ENCODE measurements at regions not wholly inside any gene's neighbourhood (a gene's known extent, or its start where the extent isn't known, plus 50 kb on each side); places are given as distances from the start of the nearest gene placed in this dataset.

DNA sequence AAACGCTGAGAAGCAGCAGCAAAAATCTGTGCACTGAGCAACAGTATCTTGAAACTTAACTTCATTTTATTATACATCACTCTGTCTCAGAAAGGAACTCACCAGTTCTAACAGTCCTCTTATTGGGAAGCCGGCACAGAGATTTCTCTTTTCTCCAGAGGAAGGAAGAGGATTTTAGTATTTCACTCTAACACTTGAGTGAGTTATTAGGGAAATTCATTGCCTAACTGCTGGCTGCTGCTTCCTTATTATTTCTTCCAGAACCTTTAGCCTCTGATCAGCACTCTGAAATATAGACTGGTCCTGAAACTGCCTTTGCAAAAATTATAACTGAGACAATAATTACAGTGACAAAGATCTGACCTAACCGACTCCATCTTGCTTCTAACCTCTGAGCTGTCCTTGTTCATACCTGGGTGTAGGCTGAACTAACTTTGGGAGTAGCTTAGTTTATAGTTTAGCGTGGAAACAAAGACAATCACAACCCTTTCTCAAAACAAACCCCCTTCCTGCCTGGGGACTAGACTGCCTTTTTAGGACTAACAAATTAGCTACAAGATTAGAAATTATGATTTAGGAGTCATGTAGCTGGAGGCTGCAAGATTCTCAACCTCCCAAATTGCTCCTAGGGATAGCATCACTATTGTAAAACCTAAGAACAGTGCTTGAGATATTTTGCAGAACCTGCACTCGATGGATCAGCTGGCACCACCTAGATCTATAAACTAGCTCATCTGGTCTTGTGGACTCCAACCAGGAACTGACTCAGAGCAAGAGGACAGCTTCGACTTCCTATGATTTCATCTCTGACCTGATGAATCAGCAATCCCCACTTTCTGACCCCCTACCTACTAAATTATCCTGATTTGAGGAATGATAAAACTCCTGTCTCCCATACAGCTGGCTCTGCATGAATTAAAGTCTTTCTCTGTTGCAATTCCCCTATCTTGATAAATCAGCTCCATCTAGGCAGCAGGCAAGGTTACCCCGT lies 117.5 kb downstream of the DYRK2 start:
- H3K79me2 ChIP-seq (ENCODE audit: insufficient read depth, low read depth, low read length) = no peaks in the 10 kb centered on the region
- H3K9me2 ChIP-seq (ENCODE audit: insufficient read depth, low read length) = no peaks in the 10 kb centered on the region
- no peak overlapping the region for H3K27ac ChIP-seq (ENCODE audit: low read depth, low read length, poor library complexity, severe bottlenecking)
- ChIA-PET POLR2A (interaction anchor here (0.6 kb wide), 2 partner anchors 13 to 1234 kb away, joined by 3 to 4 read pairs; no protein-coding TSS in a partner anchor), CTCF (ENCODE audit: unreplicated experiment) (no interaction called here)
- TF ChIP-seq, protein P1, sequence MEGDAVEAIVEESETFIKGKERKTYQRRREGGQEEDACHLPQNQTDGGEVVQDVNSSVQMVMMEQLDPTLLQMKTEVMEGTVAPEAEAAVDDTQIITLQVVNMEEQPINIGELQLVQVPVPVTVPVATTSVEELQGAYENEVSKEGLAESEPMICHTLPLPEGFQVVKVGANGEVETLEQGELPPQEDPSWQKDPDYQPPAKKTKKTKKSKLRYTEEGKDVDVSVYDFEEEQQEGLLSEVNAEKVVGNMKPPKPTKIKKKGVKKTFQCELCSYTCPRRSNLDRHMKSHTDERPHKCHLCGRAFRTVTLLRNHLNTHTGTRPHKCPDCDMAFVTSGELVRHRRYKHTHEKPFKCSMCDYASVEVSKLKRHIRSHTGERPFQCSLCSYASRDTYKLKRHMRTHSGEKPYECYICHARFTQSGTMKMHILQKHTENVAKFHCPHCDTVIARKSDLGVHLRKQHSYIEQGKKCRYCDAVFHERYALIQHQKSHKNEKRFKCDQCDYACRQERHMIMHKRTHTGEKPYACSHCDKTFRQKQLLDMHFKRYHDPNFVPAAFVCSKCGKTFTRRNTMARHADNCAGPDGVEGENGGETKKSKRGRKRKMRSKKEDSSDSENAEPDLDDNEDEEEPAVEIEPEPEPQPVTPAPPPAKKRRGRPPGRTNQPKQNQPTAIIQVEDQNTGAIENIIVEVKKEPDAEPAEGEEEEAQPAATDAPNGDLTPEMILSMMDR (conservative IDR thresholded peaks at IDR 0.05; ENCODE audit: low read length) = no peak
- TF ChIP-seq EZH2phosphoT487 (IDR thresholded peaks at IDR 0.05; ENCODE audit: borderline replicate concordance, low read depth, low read length) = no peak
- intact Hi-C loops (cut with micrococcal nuclease; ENCODE audit: unreplicated experiment) = no loop called here
- peaks cover 20% of the 10 kb centered on the region for H3K4me1 ChIP-seq (ENCODE audit: insufficient read depth, low read length, poor library complexity, severe bottlenecking)
- no peaks in the 10 kb centered on the region for H3K36me3 ChIP-seq (ENCODE audit: insufficient read depth, low read length)
- no peak overlapping the region for H3K4me3 ChIP-seq (ENCODE audit: low read depth, low read length, poor library complexity, severe bottlenecking)
- H2AFZ ChIP-seq (ENCODE audit: low read length) = no peak overlapping the region
- no peaks in the 10 kb centered on the region for H4K20me1 ChIP-seq (ENCODE audit: insufficient read depth, low read length)
- no TSS peak for BruUV-seq (replicated peaks)
- no peaks in the 10 kb centered on the region for H3K9me3 ChIP-seq (ENCODE audit: low read length)
- DNase-seq (ENCODE audit: low spot score) = no peak
- H3K4me2 ChIP-seq (ENCODE audit: low read length) = no peak overlapping the region

DNA sequence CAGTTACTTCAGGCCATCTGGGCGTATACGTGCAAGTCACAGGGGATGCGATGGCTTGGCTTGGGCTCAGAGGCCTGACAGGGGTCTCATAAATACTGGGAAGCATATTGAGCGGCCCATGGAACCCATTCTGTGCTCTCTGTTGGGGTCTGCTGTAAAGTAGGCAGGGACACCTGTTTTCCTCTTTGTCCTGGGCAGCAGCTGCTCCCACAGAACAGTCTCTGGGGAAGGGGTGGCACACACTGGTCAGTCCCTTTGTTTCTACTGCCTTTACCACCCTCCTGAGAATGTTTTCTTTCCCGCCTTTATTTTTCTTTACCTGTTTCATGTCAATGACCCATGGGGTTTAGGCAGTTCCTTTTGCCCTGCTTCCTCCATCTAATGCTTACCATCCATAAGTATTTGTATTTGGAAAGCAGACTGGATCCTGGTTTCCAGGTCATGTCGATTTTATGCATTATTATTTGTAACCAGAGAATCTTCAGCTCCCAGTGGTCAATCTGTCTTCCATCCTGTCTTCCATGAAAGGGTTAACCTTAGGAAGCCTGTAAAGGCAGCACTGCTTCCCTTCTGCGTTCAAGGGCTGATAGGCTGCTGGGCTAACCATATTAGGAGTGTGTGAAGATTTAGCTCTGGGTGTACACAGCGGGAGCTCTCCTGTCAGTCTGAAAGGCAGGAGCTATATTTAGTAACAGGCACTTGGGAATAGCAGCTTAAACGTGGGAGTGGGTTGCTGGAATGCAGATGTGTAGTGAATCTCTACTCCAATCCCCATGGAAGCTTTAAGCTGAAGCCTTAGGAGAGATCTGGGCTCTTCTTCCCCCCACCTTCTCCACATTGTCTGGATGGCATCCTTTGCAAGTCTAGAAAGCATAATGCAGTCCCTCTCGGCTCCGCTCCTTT lies 124.0 kb downstream of the DYRK2 start:
- no peak overlapping the region for H3K4me2 ChIP-seq (ENCODE audit: low read length)
- H2AFZ ChIP-seq (ENCODE audit: low read length) = no peak overlapping the region
- intact Hi-C loops (cut with micrococcal nuclease; ENCODE audit: unreplicated experiment) = no loop called here
- no peaks in the 10 kb centered on the region for H3K79me2 ChIP-seq (ENCODE audit: insufficient read depth, low read depth, low read length)
- TF ChIP-seq, protein P1 (conservative IDR thresholded peaks at IDR 0.05; ENCODE audit: low read length) = no peak
- TF ChIP-seq EZH2phosphoT487 (IDR thresholded peaks at IDR 0.05; ENCODE audit: borderline replicate concordance, low read depth, low read length) = no peak
- H3K36me3 ChIP-seq (ENCODE audit: insufficient read depth, low read length) = no peaks in the 10 kb centered on the region
- no peak overlapping the region for H3K4me3 ChIP-seq (ENCODE audit: low read depth, low read length, poor library complexity, severe bottlenecking)
- no TSS peak for BruUV-seq (replicated peaks)
- H3K27ac ChIP-seq (ENCODE audit: low read depth, low read length, poor library complexity, severe bottlenecking) = no peak overlapping the region
- no peaks in the 10 kb centered on the region for H3K9me3 ChIP-seq (ENCODE audit: low read length)
- ChIA-PET CTCF (ENCODE audit: unreplicated experiment) (no interaction called here), POLR2A (no interaction called here)
- 0 out of 2 replicates have a peak, but pooled peaks cover 3% of the 10 kb centered on the region for H3K9me2 ChIP-seq (ENCODE audit: insufficient read depth, low read length)
- H3K4me1 ChIP-seq (ENCODE audit: insufficient read depth, low read length, poor library complexity, severe bottlenecking) = no peaks in the 10 kb centered on the region
- no peaks in the 10 kb centered on the region for H4K20me1 ChIP-seq (ENCODE audit: insufficient read depth, low read length)
- no peak for DNase-seq (ENCODE audit: low spot score)
